GM18909 (cell line): ENCODE measurements at regions not wholly inside any gene's neighbourhood (a gene's known extent, or its start where the extent isn't known, plus 50 kb on each side); places are given as distances from the start of the nearest gene placed in this dataset.
A peak's percentile ranks its signal among the peaks of the same experiment; 100 is the strongest.

Experiments used
- ATAC-seq: cut with Tn5 transposase; IDR thresholded peaks from one replicate; pipeline ENCODE4 v1.9.1; 2021; ENCODE audit warnings: mild to moderate bottlenecking; ENCODE audit not compliant: unreplicated experiment, poor library complexity

- no peak for ATAC-seq
Measured at GRCh38 chr3:193187070-193187722, 53.8 kb upstream of the PLAAT1 start.

- ATAC-seq, result peak; percentile 65
Measured at GRCh38 chr3:193190146-193190786, 50.8 kb upstream of the PLAAT1 start.
